HL-60 (cell line): ENCODE measurements at regions not wholly inside any gene's neighbourhood (a gene's known extent, or its start where the extent isn't known, plus 50 kb on each side); places are given as distances from the start of the nearest gene placed in this dataset.

Experiments
- CTCF ChIP-seq: IDR thresholded peaks from one replicate; pipeline ENCODE4 v1.5.1; 2011; ENCODE audit warnings: low read length, control low read depth, inconsistent platforms; ENCODE audit not compliant: insufficient read depth
- GABPA ChIP-seq: IDR thresholded peaks from 2 replicates; pipeline ENCODE4 v1.6.1; 2012; ENCODE audit warnings: low read depth
- POLR2AphosphoS5 ChIP-seq: IDR thresholded peaks from 2 replicates; pipeline ENCODE4 v1.6.1; 2012; ENCODE audit warnings: low read depth
- REST ChIP-seq: IDR thresholded peaks from 2 replicates; pipeline ENCODE4 v1.6.1; 2012; ENCODE audit warnings: low read depth; ENCODE audit not compliant: insufficient replicate concordance

- TF ChIP-seq POLR2AphosphoS5 = no peak
- TF ChIP-seq CTCF = no peak
- no peak for TF ChIP-seq REST
- no peak for TF ChIP-seq GABPA
Measured at GRCh38 chr13:31927219-31927653, 104.3 kb upstream of the FRY start.
